ENCODE measurements at regions not wholly inside any gene's neighbourhood (a gene's known extent, or its start where the extent isn't known, plus 50 kb on each side); places are given as distances from the start of the nearest gene placed in this dataset.

- TF ChIP-seq, protein P1, sequence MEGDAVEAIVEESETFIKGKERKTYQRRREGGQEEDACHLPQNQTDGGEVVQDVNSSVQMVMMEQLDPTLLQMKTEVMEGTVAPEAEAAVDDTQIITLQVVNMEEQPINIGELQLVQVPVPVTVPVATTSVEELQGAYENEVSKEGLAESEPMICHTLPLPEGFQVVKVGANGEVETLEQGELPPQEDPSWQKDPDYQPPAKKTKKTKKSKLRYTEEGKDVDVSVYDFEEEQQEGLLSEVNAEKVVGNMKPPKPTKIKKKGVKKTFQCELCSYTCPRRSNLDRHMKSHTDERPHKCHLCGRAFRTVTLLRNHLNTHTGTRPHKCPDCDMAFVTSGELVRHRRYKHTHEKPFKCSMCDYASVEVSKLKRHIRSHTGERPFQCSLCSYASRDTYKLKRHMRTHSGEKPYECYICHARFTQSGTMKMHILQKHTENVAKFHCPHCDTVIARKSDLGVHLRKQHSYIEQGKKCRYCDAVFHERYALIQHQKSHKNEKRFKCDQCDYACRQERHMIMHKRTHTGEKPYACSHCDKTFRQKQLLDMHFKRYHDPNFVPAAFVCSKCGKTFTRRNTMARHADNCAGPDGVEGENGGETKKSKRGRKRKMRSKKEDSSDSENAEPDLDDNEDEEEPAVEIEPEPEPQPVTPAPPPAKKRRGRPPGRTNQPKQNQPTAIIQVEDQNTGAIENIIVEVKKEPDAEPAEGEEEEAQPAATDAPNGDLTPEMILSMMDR (IDR thresholded peaks at IDR 0.05 in 8 of 11, conservative IDR thresholded peaks at IDR 0.05 in 3 of 11) = no peak
- TF ChIP-seq POLR2AphosphoS5 (IDR thresholded peaks at IDR 0.05) = no peak
Measured at GRCh38 chr10:60479305-60480020, 89.8 kb upstream of the ANK3 start.

Measured in spleen (tissue), 7 donors.